Gastroesophageal sphincter (tissue), 4 donors: ENCODE measurements at regions not wholly inside any gene's neighbourhood (a gene's known extent, or its start where the extent isn't known, plus 50 kb on each side); places are given as distances from the start of the nearest gene placed in this dataset.

Experiments used
- ATAC-seq: fragments of 150-250 bp; one replicate; pipeline ENCODE4 v1.9.1; 2016; ENCODE audit warnings: mild to moderate bottlenecking, moderate library complexity
- H3K27ac ChIP-seq, 4 donors: fragments of 200-600 bp; sonication (generic) in 3 of 4; 1 replicate in 3 of 4; 2 replicates in 1 of 4; pipeline ENCODE4 v1.5.1; 2016 to 2019
- H3K27me3 ChIP-seq: fragments of 200-600 bp; sonication (generic); one replicate; pipeline ENCODE4 v1.5.1; 2019
- H3K36me3 ChIP-seq, 2 donors: fragments of 200-600 bp; sonication (generic); one replicate each; pipeline ENCODE4 v1.5.1; 2019; ENCODE audit warnings: control low read depth in 1 of 2
- H3K4me1 ChIP-seq, 3 donors: fragments of 200-600 bp; sonication (generic); 1 replicate in 2 of 3; 2 replicates in 1 of 3; pipeline ENCODE4 v1.5.1; 2016 to 2019; ENCODE audit warnings: control low read depth in 2 of 3
- H3K4me3 ChIP-seq, 2 donors: fragments of 200-600 bp; sonication (generic); one replicate each; pipeline ENCODE4 v1.5.1; 2019; ENCODE audit warnings: mild to moderate bottlenecking in 1 of 2, moderate library complexity in 1 of 2
- H3K9me3 ChIP-seq, 3 donors: fragments of 200-600 bp; sonication (generic); one replicate each; pipeline ENCODE4 v1.5.1; 2017 to 2019; ENCODE audit warnings: control low read depth in 2 of 3
- EP300 ChIP-seq: sonication (generic); formaldehyde crosslinking; IDR thresholded peaks from one replicate; pipeline ENCODE4 v1.6.1; 2017; ENCODE audit warnings: antibody characterized with exemption, mild to moderate bottlenecking
- POLR2A ChIP-seq, 2 donors: fragments of 450-650 bp; IDR thresholded peaks; one replicate each; pipeline ENCODE4 v1.6.1; 2017; ENCODE audit warnings: antibody characterized with exemption in 2 of 2, mild to moderate bottlenecking in 2 of 2, moderate library complexity in 1 of 2
- POLR2AphosphoS5 ChIP-seq: sonication (generic); formaldehyde crosslinking; IDR thresholded peaks from one replicate; pipeline ENCODE4 v1.6.1; 2017; ENCODE audit warnings: antibody characterized with exemption
- WGBS, 2 donors: methylation state at CpG; one replicate each; pipeline ENCODE4 v1.1.5; 2018; ENCODE audit warnings: low coverage in 1 of 2; 5-methylcytosine and 5-hydroxymethylcytosine counted together
- TF ChIP-seq, protein P1 (sequence below), 4 experiments: fragments of 200-600 bp in 2 of 4; fragments of 450-650 bp in 2 of 4; sonication (generic) in 1 of 4; IDR thresholded peaks; one replicate each; pipeline ENCODE4 v1.5.1; 2017 to 2019; ENCODE audit warnings: antibody characterized with exemption in 4 of 4, mild to moderate bottlenecking in 2 of 4, moderate library complexity in 2 of 4

DNA sequence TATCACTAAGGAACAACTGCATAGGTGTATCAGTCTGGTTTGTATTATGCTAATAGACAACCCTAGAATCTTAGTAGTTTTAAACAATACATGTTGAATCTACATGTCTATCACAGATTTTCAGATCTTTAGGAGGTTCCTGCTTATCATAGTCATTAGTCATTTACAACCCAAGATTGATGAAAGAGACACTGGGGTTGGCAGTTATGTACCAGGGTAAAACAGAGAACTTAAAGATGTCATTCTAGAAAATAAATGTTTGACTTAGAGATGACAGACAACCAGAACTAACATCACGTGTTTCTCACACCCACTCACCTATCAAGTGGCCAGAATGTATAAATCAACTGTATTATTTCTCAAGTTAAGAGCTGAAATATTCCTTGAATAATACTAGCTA lies 181.9 kb downstream of the PABPC4L start:
- H3K27ac ChIP-seq, result no peak overlapping the region
- H3K4me1 ChIP-seq, result no peaks in the 10 kb centered on the region
- 22 to 67% methylated on average over 1 of the region's 1 CpG for WGBS, 2 donors
- no peak overlapping the region for H3K4me3 ChIP-seq
- no peaks in the 10 kb centered on the region for H3K36me3 ChIP-seq
- no peaks in the 10 kb centered on the region for H3K27me3 ChIP-seq
- no peak for ATAC-seq
- no peaks in the 10 kb centered on the region for H3K9me3 ChIP-seq
- TF ChIP-seq, protein P1, sequence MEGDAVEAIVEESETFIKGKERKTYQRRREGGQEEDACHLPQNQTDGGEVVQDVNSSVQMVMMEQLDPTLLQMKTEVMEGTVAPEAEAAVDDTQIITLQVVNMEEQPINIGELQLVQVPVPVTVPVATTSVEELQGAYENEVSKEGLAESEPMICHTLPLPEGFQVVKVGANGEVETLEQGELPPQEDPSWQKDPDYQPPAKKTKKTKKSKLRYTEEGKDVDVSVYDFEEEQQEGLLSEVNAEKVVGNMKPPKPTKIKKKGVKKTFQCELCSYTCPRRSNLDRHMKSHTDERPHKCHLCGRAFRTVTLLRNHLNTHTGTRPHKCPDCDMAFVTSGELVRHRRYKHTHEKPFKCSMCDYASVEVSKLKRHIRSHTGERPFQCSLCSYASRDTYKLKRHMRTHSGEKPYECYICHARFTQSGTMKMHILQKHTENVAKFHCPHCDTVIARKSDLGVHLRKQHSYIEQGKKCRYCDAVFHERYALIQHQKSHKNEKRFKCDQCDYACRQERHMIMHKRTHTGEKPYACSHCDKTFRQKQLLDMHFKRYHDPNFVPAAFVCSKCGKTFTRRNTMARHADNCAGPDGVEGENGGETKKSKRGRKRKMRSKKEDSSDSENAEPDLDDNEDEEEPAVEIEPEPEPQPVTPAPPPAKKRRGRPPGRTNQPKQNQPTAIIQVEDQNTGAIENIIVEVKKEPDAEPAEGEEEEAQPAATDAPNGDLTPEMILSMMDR (IDR thresholded peaks at IDR 0.05), result no peak
- TF ChIP-seq EP300 (no peak), POLR2AphosphoS5 (no peak), POLR2A (IDR thresholded peaks at IDR 0.05) (no peak)

DNA sequence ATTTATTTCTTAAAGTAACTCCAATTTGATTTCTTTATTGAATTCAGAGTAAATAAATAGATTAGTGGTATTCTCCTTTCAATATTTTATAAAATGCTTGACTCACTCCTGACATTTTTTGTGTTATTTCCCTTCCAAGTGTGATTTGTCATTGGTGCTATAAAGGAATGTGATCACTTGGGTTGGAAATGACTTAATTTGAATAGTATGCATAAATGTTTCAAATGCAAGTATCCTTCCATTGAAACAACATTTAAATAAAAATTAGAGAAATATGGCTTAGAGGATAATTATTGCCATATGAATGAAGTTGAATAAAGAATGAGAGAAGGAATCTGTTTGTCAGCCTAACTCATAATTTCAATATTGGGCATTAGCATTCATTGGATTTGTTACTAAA lies 182.7 kb downstream of the PABPC4L start:
- no peaks in the 10 kb centered on the region for H3K9me3 ChIP-seq
- no peaks in the 10 kb centered on the region for H3K36me3 ChIP-seq
- TF ChIP-seq, protein P1 (IDR thresholded peaks at IDR 0.05), result no peak
- TF ChIP-seq EP300 (no peak), POLR2A (IDR thresholded peaks at IDR 0.05) (no peak), POLR2AphosphoS5 (no peak)
- H3K27ac ChIP-seq, result no peak overlapping the region
- no peaks in the 10 kb centered on the region for H3K4me1 ChIP-seq
- no peak overlapping the region for H3K4me3 ChIP-seq
- ATAC-seq, result no peak
- no peaks in the 10 kb centered on the region for H3K27me3 ChIP-seq

DNA sequence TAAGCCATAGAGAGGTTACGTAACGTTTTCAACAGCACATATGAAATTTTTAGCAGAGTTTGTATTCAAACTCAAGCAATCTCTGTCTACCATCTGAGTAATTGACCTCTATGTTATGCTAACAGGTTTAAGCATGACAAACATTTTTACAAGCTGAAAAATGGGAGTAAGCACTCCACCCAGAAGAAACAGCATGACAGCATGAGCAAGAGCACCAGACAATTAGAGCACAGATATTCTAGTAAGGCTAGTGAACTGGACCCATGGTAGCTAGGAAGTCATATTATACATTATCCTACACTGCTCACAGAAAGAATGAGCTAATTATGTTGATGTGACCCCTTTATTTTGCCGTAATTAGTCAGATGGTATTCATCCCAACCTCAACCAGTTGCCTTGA lies 200.5 kb downstream of the PABPC4L start:
- no peaks in the 10 kb centered on the region for H3K36me3 ChIP-seq
- TF ChIP-seq POLR2A (IDR thresholded peaks at IDR 0.05), result no peak
- no peak for TF ChIP-seq POLR2AphosphoS5
- TF ChIP-seq, protein P1 (IDR thresholded peaks at IDR 0.05), result no peak
- no peak for TF ChIP-seq EP300
- no peak overlapping the region for H3K4me3 ChIP-seq
- no peaks in the 10 kb centered on the region for H3K9me3 ChIP-seq
- no peaks in the 10 kb centered on the region for H3K4me1 ChIP-seq
- 90 to 94% methylated on average over 3 of the region's 3 CpGs for WGBS, 2 donors
- H3K27me3 ChIP-seq, result no peaks in the 10 kb centered on the region
- H3K27ac ChIP-seq, result no peak overlapping the region
- ATAC-seq, result no peak

DNA sequence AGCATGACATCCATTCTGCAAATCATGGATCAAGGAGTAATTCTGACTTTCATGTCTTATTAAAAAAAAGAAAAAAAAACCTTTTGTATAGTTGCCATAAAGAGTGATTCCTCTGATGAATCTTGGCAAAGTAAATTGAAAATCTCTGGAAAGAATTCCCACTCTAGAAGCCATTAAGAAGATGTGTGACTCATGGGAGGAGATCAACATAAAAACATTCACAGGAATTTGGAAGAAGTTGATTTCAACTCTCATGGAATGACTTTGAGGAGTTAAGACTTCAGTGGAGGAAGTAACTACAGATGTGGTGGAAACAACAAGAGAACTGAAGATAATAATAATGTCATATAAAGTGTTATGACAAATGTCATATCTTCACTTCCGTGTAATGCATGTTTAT lies 204.2 kb downstream of the PABPC4L start:
- ATAC-seq, result no peak
- Histone ChIP-seq H3K36me3 (no peaks in the 10 kb centered on the region), H3K4me3 (no peak overlapping the region), H3K4me1 (no peaks in the 10 kb centered on the region), H3K9me3 (no peaks in the 10 kb centered on the region), H3K27me3 (no peaks in the 10 kb centered on the region), H3K27ac (no peak overlapping the region)
- 23 to 54% methylated on average over 1 of the region's 1 CpG for WGBS, 2 donors
- TF ChIP-seq POLR2A (IDR thresholded peaks at IDR 0.05) (no peak), POLR2AphosphoS5 (no peak), EP300 (no peak)
- TF ChIP-seq, protein P1 (IDR thresholded peaks at IDR 0.05), result no peak

DNA sequence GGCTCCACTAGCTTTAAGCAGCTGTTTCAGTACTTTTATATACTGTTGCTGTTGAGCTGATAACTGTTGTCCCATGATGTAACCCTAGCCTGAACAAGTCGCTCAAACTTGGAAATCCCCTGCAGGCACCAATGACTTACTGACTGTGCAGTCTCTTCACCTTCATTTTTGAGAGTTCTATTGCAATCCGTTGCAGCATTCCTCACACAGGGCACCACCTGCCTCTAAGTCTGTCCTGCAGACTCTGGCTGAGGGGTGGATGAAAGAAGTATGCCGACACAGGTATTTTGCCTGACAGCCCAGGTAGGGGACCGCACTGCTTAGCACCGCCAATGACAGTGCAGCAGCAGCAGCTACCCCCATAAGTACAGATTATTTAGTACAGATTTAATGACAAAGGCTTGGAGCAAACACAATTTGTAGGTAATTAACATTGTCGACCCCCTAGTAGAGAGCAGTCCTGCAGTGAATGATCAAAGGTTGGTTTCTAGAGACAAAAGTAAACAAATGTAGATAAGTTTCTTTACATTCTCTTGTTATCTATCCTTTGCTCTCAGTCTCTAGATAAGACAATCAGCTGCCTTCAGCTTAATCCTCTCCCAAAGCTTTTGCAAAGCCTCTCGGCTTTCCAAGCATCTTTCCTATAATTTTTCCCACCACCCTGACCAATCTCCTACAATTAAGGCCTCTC lies 205.0 kb downstream of the PABPC4L start:
- no peak overlapping the region for H3K4me3 ChIP-seq
- no peaks in the 10 kb centered on the region for H3K27me3 ChIP-seq
- H3K4me1 ChIP-seq, result no peaks in the 10 kb centered on the region
- H3K36me3 ChIP-seq, result no peaks in the 10 kb centered on the region
- 79 to 87% methylated on average over 4 to 7 of the region's 7 CpGs for whole genome bisulfite sequencing, 2 donors
- ATAC-seq, result no peak
- no peak overlapping the region for H3K27ac ChIP-seq
- no peak for TF ChIP-seq POLR2AphosphoS5
- no peak for TF ChIP-seq POLR2A (IDR thresholded peaks at IDR 0.05)
- no peak for TF ChIP-seq EP300
- TF ChIP-seq, protein P1 (IDR thresholded peaks at IDR 0.05), result no peak
- no peaks in the 10 kb centered on the region for H3K9me3 ChIP-seq
